ENCODE measurements at regions not wholly inside any gene's neighbourhood (a gene's known extent, or its start where the extent isn't known, plus 50 kb on each side); places are given as distances from the start of the nearest gene placed in this dataset.

GRCh38 chr15:62756326-62756994 lies 286.1 kb upstream of the TPM1 start:
- TF ChIP-seq CTCF (IDR thresholded peaks at IDR 0.05 in 8 of 11, conservative IDR thresholded peaks at IDR 0.05 in 3 of 11) (no peak), POLR2AphosphoS5 (IDR thresholded peaks at IDR 0.05) (no peak), POLR2A (IDR thresholded peaks at IDR 0.05) (no peak)
